CD1c-positive myeloid dendritic cell (primary cell): ENCODE measurements at regions not wholly inside any gene's neighbourhood (a gene's known extent, or its start where the extent isn't known, plus 50 kb on each side); places are given as distances from the start of the nearest gene placed in this dataset.

Source experiments
- DNase-seq: peaks from one replicate; pipeline ENCODE4 v3.0.0-alpha.2; 2016; ENCODE audit errors: extremely low spot score

GRCh38 chr12:88251798-88252197, 109.7 kb downstream of the TMTC3 start:
- no peak for DNase-seq

- no peak for DNase-seq
Measured at GRCh38 chr12:88253371-88253978, 111.4 kb downstream of the TMTC3 start.

DNA sequence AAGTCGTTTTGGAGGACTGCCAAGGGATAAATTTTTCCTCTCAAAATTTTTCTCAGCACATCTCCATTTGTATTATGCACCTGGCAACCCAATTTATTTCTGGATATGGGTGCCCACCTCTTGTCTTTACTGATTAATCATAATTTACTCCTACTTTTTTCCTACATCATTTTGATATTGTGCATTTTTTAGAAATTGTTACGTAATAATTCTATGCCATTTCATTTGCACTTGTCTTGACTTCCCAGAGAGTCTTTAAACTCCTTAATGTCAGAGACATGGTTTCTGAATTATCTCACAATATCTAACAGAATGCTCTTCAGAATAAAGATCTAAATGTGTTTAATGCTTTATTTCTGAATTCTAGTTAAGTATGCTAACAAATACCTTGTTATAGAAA, 113.1 kb downstream of the TMTC3 start:
- no peak for DNase-seq

- no peak for DNase-seq
Measured at GRCh38 chr12:88255847-88256246, 113.7 kb downstream of the TMTC3 start.

- no peak for DNase-seq
Measured at GRCh38 chr12:88258396-88258795, 116.3 kb downstream of the TMTC3 start.

GRCh38 chr12:88266806-88267360, 124.8 kb downstream of the TMTC3 start:
- DNase-seq, result no peak

DNA sequence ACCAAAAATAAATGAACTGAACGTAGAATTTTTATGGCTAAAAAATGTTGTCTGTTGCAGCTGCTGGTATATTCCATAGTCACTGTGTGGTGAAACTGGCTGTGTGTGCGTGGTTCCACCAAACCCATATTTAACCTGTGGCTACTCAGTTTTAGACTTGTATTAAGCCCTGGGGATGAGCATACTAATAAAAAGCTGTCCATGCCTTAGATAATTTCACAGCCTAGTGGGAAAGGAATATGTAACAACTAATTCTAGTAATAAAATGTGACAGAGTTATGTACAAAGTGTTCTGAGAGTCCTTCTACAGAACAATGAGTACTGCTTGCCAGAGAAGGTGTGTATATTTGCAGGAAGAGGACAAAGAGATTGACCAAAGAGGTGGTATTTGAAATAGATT, 125.5 kb downstream of the TMTC3 start:
- no peak for DNase-seq

DNA sequence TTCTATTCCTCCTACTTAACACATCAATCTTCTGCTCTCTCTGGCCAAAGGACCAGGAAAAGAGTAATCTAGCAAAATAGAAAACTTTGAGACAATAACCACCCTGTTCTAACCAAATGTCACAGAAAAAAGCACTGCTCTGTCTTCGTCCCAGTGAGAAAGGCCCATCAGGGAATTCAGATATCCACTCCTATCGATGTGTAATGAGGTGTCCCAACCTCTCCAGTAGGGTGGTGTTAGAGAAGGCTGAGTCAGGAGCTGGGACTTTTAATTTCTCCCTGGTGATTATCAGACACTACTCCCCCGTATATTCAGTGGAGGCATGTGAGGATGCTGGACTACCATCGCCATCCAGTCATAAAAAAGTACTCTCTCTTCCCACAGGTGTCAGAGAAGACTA, 130.3 kb downstream of the TMTC3 start:
- no peak for DNase-seq

GRCh38 chr12:88273450-88273849, 131.3 kb downstream of the TMTC3 start:
- no peak for DNase-seq

GRCh38 chr12:88273875-88274274, 131.8 kb downstream of the TMTC3 start:
- no peak for DNase-seq

DNA sequence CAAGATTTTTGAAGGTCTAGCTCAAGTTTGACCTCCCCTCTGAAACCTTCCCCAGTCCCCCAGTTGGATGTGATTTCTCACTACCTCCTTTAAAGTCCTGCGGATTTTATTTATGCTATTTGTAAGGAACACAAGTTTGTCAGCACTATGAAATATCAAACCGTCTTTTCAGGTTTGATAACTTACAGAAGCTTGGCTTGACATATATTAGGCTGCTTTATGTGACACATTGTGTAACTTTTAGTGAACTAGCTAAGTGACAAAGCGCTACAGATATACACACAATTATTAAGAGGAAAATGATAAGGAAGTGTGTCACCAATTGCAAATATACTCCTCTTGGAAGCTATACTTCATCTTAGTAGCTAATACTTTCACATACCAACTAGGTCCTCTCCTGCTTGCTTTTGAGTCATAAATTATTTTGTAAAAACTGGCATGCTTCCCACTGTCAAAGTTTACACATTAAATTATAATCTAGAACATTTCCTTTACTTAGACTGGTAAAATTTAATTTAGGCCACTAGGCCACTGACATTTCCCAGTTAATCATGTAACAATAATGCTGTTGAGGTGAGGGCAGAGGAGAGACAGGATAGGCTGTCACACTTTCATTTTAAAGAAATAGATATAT, 149.5 kb downstream of the TMTC3 start:
- DNase-seq, result no peak

DNA sequence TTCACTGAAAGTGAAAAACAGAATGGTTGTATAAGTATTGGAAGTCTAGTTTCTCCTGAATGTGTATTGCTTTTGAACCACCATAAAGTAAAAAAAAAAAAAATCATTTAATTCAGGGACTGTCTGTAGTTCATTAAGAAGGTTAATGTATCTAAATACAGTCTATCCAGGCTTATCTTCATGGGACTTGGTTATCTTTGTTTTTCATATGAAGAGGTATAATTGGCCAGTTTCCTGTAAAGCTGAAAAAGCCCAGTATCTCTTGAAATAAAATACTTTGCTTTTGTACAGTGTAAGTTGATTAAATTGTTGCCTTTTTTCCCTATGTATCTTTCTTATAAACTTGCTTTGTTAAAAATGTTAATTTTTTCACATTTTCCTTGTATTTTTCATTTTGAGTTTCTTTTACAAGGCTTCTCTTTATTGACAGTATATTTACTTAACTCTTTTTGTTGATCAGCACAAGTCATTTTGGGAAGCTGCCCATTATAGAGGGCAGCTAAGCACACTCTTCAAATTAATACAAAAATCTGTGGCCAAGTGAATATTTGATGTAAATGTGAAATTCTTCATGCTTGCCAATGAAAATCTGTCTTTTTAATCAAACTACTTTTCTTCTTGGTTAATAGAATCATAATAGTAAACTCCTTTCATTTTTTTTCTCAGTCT, 156.0 kb downstream of the TMTC3 start:
- DNase-seq, result no peak

GRCh38 chr12:88298761-88299242, 156.7 kb downstream of the TMTC3 start:
- no peak for DNase-seq

- DNase-seq, result peak; percentile 38
Measured at GRCh38 chr12:88299567-88300101, 157.5 kb downstream of the TMTC3 start.

- no peak for DNase-seq
Measured at GRCh38 chr12:88300931-88301330, 158.8 kb downstream of the TMTC3 start.

- no peak for DNase-seq
Measured at GRCh38 chr12:88303335-88303734, 161.2 kb downstream of the TMTC3 start.

DNA sequence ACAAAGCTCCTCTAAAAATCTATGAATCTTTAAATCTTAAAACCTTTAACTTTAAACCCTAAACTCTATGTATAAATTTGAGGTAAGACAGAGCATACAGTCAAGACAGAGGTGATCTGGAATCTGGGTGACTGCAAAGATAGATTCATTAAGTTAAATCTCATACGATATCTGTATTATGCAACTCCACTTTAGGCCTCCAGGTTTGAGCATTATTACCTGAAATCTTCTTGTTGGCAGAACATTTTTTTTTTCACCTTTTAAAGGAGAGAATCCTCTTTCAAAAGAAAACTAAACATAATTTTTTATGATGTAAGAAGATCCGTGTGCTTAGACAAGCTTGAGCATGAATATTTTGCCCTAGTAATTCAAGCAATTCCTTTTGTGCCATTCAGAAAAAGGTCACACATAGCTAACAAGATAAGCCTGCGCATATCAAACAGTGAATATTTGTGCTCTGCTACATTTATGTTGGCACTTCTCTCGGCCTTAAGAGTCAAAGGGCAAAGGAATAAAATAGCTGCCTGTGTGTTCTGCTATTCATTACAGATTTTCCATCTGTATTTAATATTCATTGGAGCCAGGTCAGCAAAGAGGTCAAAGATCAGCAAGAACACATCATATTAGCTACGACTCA, 163.3 kb downstream of the TMTC3 start:
- no peak for DNase-seq

DNA sequence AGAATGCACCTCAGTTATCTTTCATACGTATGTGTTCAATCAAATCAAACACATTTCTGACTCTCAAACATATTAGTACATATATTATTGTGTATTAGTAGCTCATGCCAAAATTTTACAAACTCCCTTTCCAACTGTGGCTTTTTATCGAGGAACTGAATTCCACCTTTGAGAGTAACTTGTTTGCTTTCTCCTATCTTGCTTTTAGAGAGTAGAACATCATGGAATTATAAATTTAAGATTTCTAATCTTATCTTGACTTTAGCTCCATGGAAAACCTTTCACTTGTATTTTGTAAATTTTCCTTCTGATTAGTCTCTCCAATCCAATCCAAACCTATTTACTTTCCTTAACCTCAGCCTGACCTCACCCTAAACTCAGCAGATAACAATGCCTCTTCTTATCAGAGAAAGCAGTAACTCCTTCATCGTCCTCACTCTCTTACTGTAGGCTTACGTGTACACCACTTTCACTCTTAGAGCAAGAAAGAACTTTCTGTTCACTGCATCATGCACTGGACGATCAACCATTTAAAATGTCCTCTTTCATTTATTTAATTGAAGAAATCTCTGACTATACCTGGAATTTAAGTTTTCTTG, 164.5 kb downstream of the TMTC3 start:
- no peak for DNase-seq

- DNase-seq, result no peak
Measured at GRCh38 chr12:88307961-88308360, 165.9 kb downstream of the TMTC3 start.

- no peak for DNase-seq
Measured at GRCh38 chr12:88308825-88309224, 166.7 kb downstream of the TMTC3 start.

DNA sequence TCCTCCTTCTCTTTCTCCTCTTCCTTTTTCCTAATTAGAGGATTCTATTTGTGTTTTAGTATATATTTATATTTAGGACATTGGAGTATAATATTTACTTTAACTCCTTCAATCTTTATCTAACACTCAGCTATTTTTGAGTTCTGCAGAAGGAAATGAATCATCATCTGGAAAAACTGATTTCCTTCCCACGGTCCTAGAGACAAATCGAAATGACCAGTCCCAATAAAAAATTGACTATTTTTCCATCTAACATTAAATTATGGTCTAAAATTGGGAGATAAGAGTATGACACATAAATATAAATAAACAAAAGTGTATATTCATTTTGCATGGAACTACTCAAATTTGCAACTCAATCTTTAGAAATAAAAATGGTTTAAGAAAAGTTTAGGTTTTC, 167.4 kb downstream of the TMTC3 start:
- no peak for DNase-seq

- DNase-seq, result no peak
Measured at GRCh38 chr12:88310069-88310468, 168.0 kb downstream of the TMTC3 start.
